CD4-positive, alpha-beta T cell (primary cell): ENCODE measurements at regions not wholly inside any gene's neighbourhood (a gene's known extent, or its start where the extent isn't known, plus 50 kb on each side); places are given as distances from the start of the nearest gene placed in this dataset.

Experiments
- ATAC-seq: fragments of 200-7000 bp; cut with Tn5 transposase; one replicate; pipeline ENCODE4 v1.10.0; 2022; ENCODE audit warnings: mild to moderate bottlenecking; ENCODE audit not compliant: poor library complexity
- CTCF ChIA-PET: fragments of 350-600 bp; sonication (Branson Sonifier 250); formaldehyde crosslinking; loops from one replicate; lab custom pipeline; 2021; ENCODE audit warnings: antibody characterized with exemption, inconsistent platforms; lab: Charles Lee
- POLR2A ChIA-PET: fragments of 350-600 bp; sonication (Branson Sonifier 250); formaldehyde crosslinking; loops from one replicate; lab custom pipeline; 2021; ENCODE audit warnings: antibody characterized with exemption, inconsistent platforms; lab: Charles Lee
- DNase-seq, 14 experiments: peaks; one replicate each; pipeline ENCODE4 v3.0.0-alpha.2; 2013 to 2020; ENCODE audit warnings: mixed read lengths in 2 of 14
- H3K27ac ChIP-seq, 2 donors: one replicate each; pipeline versions ENCODE4 v1.5.1 to v1.7.0; 2013; ENCODE audit warnings: low read length in 2 of 2, low read depth in 1 of 2, mild to moderate bottlenecking in 1 of 2
- H3K27me3 ChIP-seq, 2 experiments: 1 replicate in 1 of 2; 2 replicates in 1 of 2; pipeline versions ENCODE4 v1.6.1 to v1.7.0; 2013; ENCODE audit warnings: low read length in 2 of 2, control low read depth in 1 of 2, mild to moderate bottlenecking in 1 of 2, moderate library complexity in 1 of 2; ENCODE audit not compliant: insufficient read depth in 2 of 2, control insufficient read depth in 1 of 2
- H3K36me3 ChIP-seq: one replicate; pipeline ENCODE4 v1.6.1; 2013; ENCODE audit warnings: low read length, control low read depth; ENCODE audit not compliant: insufficient read depth
- H3K4me1 ChIP-seq: one replicate; pipeline ENCODE4 v1.6.1; 2013; ENCODE audit warnings: low read length, control low read depth; ENCODE audit not compliant: insufficient read depth
- H3K4me3 ChIP-seq: one replicate; pipeline ENCODE4 v1.5.1; 2013; ENCODE audit warnings: mild to moderate bottlenecking, low read length, moderate library complexity
- H3K9me3 ChIP-seq, 2 experiments: 1 replicate in 1 of 2; 2 replicates in 1 of 2; pipeline versions ENCODE4 v1.6.1 to v1.7.0; 2013; ENCODE audit warnings: low read length in 2 of 2, mild to moderate bottlenecking in 2 of 2, control low read depth in 1 of 2, moderate library complexity in 1 of 2; ENCODE audit not compliant: control insufficient read depth in 1 of 2, insufficient read depth in 1 of 2
- H3K27ac Mint-ChIP-seq: one replicate; pipeline ENCODE4 v1.8.0; 2020; ENCODE audit warnings: mixed read lengths
- H3K27me3 Mint-ChIP-seq: one replicate; pipeline ENCODE4 v1.8.0; 2021; ENCODE audit warnings: mixed read lengths
- H3K36me3 Mint-ChIP-seq: one replicate; pipeline ENCODE4 v1.8.0; 2021; ENCODE audit warnings: low read depth, mixed read lengths
- H3K4me1 Mint-ChIP-seq: one replicate; pipeline ENCODE4 v1.8.0; 2021; ENCODE audit warnings: low read depth, mixed read lengths
- H3K4me3 Mint-ChIP-seq: one replicate; pipeline ENCODE4 v1.8.0; 2020; ENCODE audit warnings: mild to moderate bottlenecking, mixed read lengths
- H3K9me3 Mint-ChIP-seq: one replicate; pipeline ENCODE4 v1.8.0; 2020; ENCODE audit warnings: mixed read lengths
- CTCF ChIP-seq: fragments of 200-600 bp; IDR thresholded peaks from one replicate; pipeline ENCODE4 v1.8.0; 2022; ENCODE audit warnings: antibody characterized with exemption, mild to moderate bottlenecking
- intact Hi-C, 2 experiments: fragments of 100-400 bp; cut with DNase I in 1 of 2; cut with micrococcal nuclease in 1 of 2; formaldehyde crosslinking; loops; one replicate each; pipeline versions ENCODE4 v1.15.1 to v1.9.0; 2023 to 2025; cut with DNase I, micrococcal nuclease

GRCh38 chr3:181622365-181622764, 89.4 kb upstream of the SOX2 start:
- no peak for ATAC-seq
- Histone ChIP-seq H3K4me3 (no peak overlapping the region), H3K4me1 (no peaks in the 10 kb centered on the region), H3K27ac (no peak overlapping the region), H3K9me3 (no peaks in the 10 kb centered on the region), H3K27me3 (no peaks in the 10 kb centered on the region), H3K36me3 (no peaks in the 10 kb centered on the region)
- Mint-ChIP-seq H3K4me3 (no peak overlapping the region), H3K4me1 (no peaks in the 10 kb centered on the region), H3K27me3 (no peaks in the 10 kb centered on the region), H3K36me3 (no peaks in the 10 kb centered on the region), H3K9me3 (no peaks in the 10 kb centered on the region), H3K27ac (no peak overlapping the region)
- intact Hi-C loops: no loop called here
- ChIA-PET CTCF (no interaction called here), POLR2A (no interaction called here)
- TF ChIP-seq CTCF: no peak
- DNase-seq: no peak

- ChIA-PET CTCF (no interaction called here), POLR2A (interaction anchor here (0.6 kb wide), 1 partner anchor 33 kb away, joined by 3 read pairs; no protein-coding TSS in a partner anchor)
- DNase-seq (no peak), ATAC-seq (no peak)
- Histone ChIP-seq H3K27ac (no peak overlapping the region), H3K4me1 (no peaks in the 10 kb centered on the region), H3K4me3 (no peak overlapping the region), H3K27me3 (no peaks in the 10 kb centered on the region), H3K36me3 (no peaks in the 10 kb centered on the region), H3K9me3 (no peaks in the 10 kb centered on the region)
- Mint-ChIP-seq H3K27me3 (no peaks in the 10 kb centered on the region), H3K36me3 (no peaks in the 10 kb centered on the region), H3K9me3 (no peaks in the 10 kb centered on the region), H3K27ac (no peak overlapping the region), H3K4me1 (no peaks in the 10 kb centered on the region), H3K4me3 (no peak overlapping the region)
- intact Hi-C loops: no loop called here
- no peak for TF ChIP-seq CTCF
These were observed 91.8 kb upstream of the SOX2 start for GRCh38 chr3:181619897-181620296.

GRCh38 chr3:181618260-181618659, 93.5 kb upstream of the SOX2 start:
- no peaks in the 10 kb centered on the region for H3K36me3 Mint-ChIP-seq
- ChIA-PET CTCF (no interaction called here), POLR2A (no interaction called here)
- H3K4me3 Mint-ChIP-seq: no peak overlapping the region
- TF ChIP-seq CTCF: no peak
- H3K27ac ChIP-seq: no peak overlapping the region
- H3K27me3 ChIP-seq: no peaks in the 10 kb centered on the region
- H3K27ac Mint-ChIP-seq: no peak overlapping the region
- intact Hi-C loops: no loop called here
- no peaks in the 10 kb centered on the region for H3K4me1 Mint-ChIP-seq
- ATAC-seq (no peak), DNase-seq (no peak)
- no peaks in the 10 kb centered on the region for H3K9me3 Mint-ChIP-seq
- H3K4me3 ChIP-seq: no peak overlapping the region
- no peaks in the 10 kb centered on the region for H3K36me3 ChIP-seq
- no peaks in the 10 kb centered on the region for H3K4me1 ChIP-seq
- no peaks in the 10 kb centered on the region for H3K9me3 ChIP-seq
- H3K27me3 Mint-ChIP-seq: no peaks in the 10 kb centered on the region
